Psoas muscle (tissue), 7 donors: ENCODE measurements at regions not wholly inside any gene's neighbourhood (a gene's known extent, or its start where the extent isn't known, plus 50 kb on each side); places are given as distances from the start of the nearest gene placed in this dataset.

ENCODE experiments used
- ATAC-seq, 4 donors: fragments of 200-7000 bp; cut with Tn5 transposase; one replicate each; pipeline ENCODE4 v1.9.1; 2020; ENCODE audit warnings: moderate library complexity in 3 of 4, mild to moderate bottlenecking in 2 of 4
- DNase-seq, 2 donors: peaks; one replicate each; pipeline ENCODE4 v3.0.0-alpha.2; 2020
- H3K27ac ChIP-seq: fragments of 200-600 bp; one replicate; pipeline ENCODE4 v1.8.0; 2022
- H3K27me3 ChIP-seq, 3 donors: fragments of 200-600 bp in 1 of 3; one replicate each; pipeline versions ENCODE4 v1.6.1 to v1.8.0; 2013 to 2022; ENCODE audit warnings: low read length in 2 of 3, mild to moderate bottlenecking in 2 of 3, moderate library complexity in 1 of 3; ENCODE audit not compliant: insufficient read depth in 3 of 3
- H3K36me3 ChIP-seq, 2 donors: fragments of 200-600 bp in 1 of 2; one replicate each; pipeline versions ENCODE4 v1.6.1 to v1.8.0; 2013 to 2022; ENCODE audit warnings: low read depth in 1 of 2, mild to moderate bottlenecking in 1 of 2, moderate library complexity in 1 of 2; ENCODE audit not compliant: insufficient read depth in 1 of 2
- H3K4me1 ChIP-seq: fragments of 200-600 bp; one replicate; pipeline ENCODE4 v1.8.0; 2022
- H3K4me3 ChIP-seq: fragments of 200-600 bp; one replicate; pipeline ENCODE4 v1.8.0; 2022; ENCODE audit warnings: mild to moderate bottlenecking
- H3K9me3 ChIP-seq: fragments of 200-600 bp; one replicate; pipeline ENCODE4 v1.8.0; 2022
- WGBS, 3 donors: extraction: QIAGEN DNeasy Blood & Tissue Kit; methylation state at CpG; one replicate each; pipeline versions ENCODE4 v1.1.6 to v1.1.7; 2013; 5-methylcytosine and 5-hydroxymethylcytosine counted together
- intact Hi-C, 2 donors: fragments of 100-400 bp; cut with DNase I; formaldehyde crosslinking; loops; one replicate each; pipeline versions ENCODE4 v1.11.0 to v1.14.2; 2022
- TF ChIP-seq, protein P1 (sequence below): fragments of 200-600 bp; IDR thresholded peaks from one replicate; pipeline ENCODE4 v1.8.0; 2022; ENCODE audit warnings: antibody characterized with exemption
- donor health status: healthy with polysubstance abuse.
- donor health status: DM: no; HTN: no; CAD: no; lungs with moderate emphysema.
- donor health status: Bipolar disorder and iron deficiency.
- donor health status: healthy.
- donor health status: DM: yes; HTN: yes; CAD: no.
- donor health status: DM: no; HTN: no; CAD: no.
- donor health status: DM: yes; HTN: yes; CAD: no.

DNA sequence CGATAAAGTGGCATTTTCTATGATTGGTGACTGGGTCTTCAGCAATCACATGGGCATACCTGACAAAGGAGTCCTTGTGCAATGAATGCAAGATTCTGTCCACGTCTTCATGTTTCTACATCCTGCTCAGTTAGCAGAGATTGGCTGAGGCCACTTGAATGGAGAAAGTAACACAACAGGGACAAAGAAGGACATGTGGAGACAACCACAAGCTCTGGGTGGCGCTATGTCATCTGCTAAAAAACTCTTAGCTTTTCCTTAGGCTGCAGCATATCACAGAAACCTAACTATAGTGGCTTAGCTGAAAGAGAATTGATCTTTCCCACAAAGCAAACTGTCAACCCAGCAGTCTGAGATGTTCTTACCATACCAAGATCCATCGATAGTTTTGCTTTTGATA is 1109.7 kb downstream of the SOCS6 start:
- DNase-seq: no peak
- H3K36me3 ChIP-seq: no peaks in the 10 kb centered on the region
- no peaks in the 10 kb centered on the region for H3K27me3 ChIP-seq
- H3K4me3 ChIP-seq: no peak overlapping the region
- WGBS, 3 donors: 39 to 59% (median 46%) methylated on average over 4 of the region's 4 CpGs
- intact Hi-C loops: no loop called here
- no peak for ATAC-seq
- TF ChIP-seq, protein P1, sequence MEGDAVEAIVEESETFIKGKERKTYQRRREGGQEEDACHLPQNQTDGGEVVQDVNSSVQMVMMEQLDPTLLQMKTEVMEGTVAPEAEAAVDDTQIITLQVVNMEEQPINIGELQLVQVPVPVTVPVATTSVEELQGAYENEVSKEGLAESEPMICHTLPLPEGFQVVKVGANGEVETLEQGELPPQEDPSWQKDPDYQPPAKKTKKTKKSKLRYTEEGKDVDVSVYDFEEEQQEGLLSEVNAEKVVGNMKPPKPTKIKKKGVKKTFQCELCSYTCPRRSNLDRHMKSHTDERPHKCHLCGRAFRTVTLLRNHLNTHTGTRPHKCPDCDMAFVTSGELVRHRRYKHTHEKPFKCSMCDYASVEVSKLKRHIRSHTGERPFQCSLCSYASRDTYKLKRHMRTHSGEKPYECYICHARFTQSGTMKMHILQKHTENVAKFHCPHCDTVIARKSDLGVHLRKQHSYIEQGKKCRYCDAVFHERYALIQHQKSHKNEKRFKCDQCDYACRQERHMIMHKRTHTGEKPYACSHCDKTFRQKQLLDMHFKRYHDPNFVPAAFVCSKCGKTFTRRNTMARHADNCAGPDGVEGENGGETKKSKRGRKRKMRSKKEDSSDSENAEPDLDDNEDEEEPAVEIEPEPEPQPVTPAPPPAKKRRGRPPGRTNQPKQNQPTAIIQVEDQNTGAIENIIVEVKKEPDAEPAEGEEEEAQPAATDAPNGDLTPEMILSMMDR: no peak
- no peak overlapping the region for H3K27ac ChIP-seq
- H3K4me1 ChIP-seq: no peaks in the 10 kb centered on the region
- no peaks in the 10 kb centered on the region for H3K9me3 ChIP-seq

DNA sequence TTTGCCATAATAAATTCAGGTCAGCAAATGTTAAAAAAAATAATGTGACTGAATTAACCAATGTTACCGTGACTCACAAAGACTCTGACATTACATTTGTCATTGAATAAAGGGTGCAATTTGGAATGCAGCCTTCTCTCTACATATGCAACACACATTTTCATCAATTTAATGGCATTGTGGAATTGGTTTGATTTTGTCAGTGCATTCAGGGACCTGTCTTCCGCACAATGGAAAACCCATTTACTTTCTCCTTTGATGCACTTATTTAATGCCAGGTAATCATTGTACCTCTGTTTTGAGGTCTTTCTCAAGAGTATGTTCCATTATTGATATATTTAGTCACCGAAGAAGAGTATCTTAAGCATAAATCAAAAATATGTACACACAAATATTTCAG is 1099.3 kb downstream of the SOCS6 start:
- Histone ChIP-seq H3K27me3 (no peaks in the 10 kb centered on the region), H3K4me3 (no peak overlapping the region), H3K27ac (no peak overlapping the region), H3K4me1 (no peaks in the 10 kb centered on the region), H3K9me3 (no peaks in the 10 kb centered on the region), H3K36me3 (no peaks in the 10 kb centered on the region)
- ATAC-seq (no peak), DNase-seq (no peak)
- TF ChIP-seq, protein P1: no peak
- 84 to 92% (median 91%) methylated on average over 3 of the region's 3 CpGs for WGBS, 3 donors
- intact Hi-C loops: no loop called here

DNA sequence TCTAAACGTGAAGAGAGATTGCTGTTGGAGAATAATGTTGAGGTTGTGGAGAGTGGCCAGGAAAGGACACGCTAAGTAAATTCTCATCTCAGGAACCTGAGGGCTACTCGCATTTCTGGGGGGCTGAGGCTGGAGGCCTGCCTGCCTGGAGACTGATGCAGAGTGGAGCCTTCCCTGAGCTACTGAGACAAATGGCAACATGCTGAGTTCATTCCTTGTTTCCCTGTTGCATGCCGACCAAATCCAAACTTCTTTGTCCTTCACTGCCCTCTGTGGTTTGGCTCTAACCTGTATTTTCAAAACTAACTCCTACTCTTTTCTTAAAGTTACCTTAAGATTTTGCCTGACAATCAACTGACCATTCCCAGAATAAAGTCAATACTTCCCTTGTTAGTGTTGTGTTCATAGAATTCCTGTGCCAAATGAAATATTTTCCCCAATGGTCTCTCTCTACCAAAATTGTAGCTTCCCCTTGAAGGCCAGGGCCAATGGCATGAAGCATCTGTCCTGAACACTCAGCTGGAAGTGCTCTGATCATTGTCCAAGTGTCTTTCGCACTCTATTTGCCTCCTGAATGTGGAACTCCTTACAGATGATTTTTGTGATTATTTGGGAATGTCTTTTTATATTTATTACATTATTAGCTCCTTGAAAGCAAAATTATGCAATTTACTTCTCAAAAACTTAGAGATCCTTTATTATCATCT is 1085.6 kb downstream of the SOCS6 start:
- H3K36me3 ChIP-seq: no peaks in the 10 kb centered on the region
- 56 to 59% (median 56%) methylated on average over 5 of the region's 5 CpGs for WGBS, 3 donors
- H3K9me3 ChIP-seq: no peaks in the 10 kb centered on the region
- intact Hi-C loops: no loop called here
- ATAC-seq (no peak), DNase-seq (no peak)
- no peaks in the 10 kb centered on the region for H3K4me1 ChIP-seq
- H3K4me3 ChIP-seq: no peak overlapping the region
- no peaks in the 10 kb centered on the region for H3K27me3 ChIP-seq
- TF ChIP-seq, protein P1: no peak
- H3K27ac ChIP-seq: no peak overlapping the region

DNA sequence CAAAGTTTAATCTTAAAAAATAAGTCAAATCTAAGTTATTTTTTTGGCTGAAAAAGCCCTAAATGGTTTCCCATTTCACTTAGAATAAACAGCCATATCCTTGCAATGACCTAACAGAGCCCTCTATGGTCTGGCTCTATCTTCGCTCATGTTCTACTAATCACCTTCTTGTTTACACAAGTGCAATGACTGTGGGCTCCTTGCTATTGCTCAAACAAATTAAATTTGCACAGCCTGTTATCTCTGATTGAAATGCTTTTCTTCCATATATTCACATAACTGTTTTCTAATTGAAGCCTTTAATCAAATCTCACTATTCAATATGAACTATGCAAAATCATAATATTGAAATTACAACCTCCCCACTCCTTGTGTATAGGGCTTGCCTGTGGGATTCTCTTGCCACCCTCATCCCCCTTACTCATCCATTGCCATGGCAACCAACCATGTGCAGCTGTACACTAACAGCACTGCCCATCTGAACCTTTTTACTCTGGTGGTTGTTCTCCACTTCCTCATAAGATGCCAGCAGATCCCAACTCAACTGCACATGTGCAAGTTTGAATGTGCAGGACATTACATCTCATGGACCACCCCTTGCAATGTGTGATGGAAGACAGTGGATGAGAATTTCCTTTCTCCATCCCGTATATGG is 1083.2 kb downstream of the SOCS6 start:
- no peaks in the 10 kb centered on the region for H3K36me3 ChIP-seq
- no peak for DNase-seq
- 67 to 81% (median 77%) methylated on average over 2 of the region's 2 CpGs for WGBS, 3 donors

More for the DNA sequence above, 1083.2 kb downstream of the SOCS6 start:
- H3K27me3 ChIP-seq: no peaks in the 10 kb centered on the region
- no peak overlapping the region for H3K4me3 ChIP-seq
- H3K27ac ChIP-seq: no peak overlapping the region
- no peak for ATAC-seq
- H3K4me1 ChIP-seq: no peaks in the 10 kb centered on the region
- TF ChIP-seq, protein P1: no peak
- H3K9me3 ChIP-seq: no peaks in the 10 kb centered on the region
- intact Hi-C loops: no loop called here
